HG02610 (cell line): ENCODE measurements at regions not wholly inside any gene's neighbourhood (a gene's known extent, or its start where the extent isn't known, plus 50 kb on each side); places are given as distances from the start of the nearest gene placed in this dataset.
"Not testable (repeated sequence)": the region's sequence is repeated elsewhere in the genome, so short reads cannot be mapped to it uniquely, and the experiment has no call there.

ENCODE experiments used
- ATAC-seq: cut with Tn5 transposase; IDR thresholded peaks from one replicate; pipeline ENCODE4 v1.9.1; 2021; ENCODE audit warnings: mild to moderate bottlenecking, moderate library complexity; ENCODE audit not compliant: unreplicated experiment

DNA sequence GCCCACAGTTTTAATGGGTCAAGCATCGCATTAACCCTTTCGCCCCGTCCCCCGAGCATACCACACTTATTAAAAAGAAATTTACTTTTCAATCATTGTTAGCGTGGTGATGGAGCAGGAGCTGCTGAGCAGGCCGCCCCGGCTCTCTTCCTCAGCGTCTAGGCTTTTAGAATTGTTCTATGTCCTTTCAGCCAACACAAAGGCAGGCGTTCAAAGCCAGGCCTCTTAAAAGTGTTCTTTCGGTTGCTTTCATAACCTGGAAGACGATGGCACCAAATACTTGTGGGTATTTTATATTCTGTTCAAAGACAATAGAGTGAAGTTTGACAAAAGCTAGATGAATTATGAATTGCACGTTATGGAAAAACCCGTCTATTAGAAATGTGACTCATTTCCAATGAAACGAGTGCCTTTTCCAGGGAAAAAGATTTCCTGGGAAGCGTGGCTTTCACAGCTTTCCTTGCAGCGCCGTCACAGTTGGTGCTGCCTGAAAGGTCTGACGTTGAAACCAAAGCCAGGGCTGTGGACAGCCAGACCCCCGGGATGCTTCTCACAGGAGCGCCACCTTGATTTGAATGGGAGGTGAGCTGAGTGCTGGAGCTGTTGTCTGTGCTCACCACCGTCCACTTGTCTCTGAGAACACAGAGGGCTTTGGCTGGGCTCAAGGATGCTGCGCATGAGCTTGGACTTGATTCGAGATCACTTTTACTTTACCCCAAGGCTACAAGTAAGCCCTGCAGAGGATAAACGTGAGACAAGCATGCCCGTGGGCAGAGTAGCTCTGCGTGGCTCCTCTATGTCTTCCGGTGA, 78.8 kb downstream of the SOX1 start:
- ATAC-seq = no peak

DNA sequence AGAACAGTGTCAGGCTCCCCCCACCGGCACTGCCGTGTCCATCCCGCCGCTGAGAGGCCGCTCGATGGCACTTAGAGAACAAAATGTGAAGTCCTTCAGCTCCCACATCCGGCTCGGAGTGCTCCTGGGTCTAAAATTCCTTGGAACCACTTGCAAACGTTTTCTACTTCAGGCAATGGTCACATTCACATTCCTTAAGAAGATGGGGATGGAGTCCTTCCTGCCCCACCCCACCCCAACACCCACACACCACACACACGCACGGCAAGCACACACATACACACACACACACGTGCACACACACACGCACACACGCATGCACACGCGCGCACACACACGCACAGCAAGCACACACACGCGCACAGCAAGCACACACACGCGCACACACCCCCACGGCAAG, 83.4 kb downstream of the SOX1 start:
- ATAC-seq = no peak

DNA sequence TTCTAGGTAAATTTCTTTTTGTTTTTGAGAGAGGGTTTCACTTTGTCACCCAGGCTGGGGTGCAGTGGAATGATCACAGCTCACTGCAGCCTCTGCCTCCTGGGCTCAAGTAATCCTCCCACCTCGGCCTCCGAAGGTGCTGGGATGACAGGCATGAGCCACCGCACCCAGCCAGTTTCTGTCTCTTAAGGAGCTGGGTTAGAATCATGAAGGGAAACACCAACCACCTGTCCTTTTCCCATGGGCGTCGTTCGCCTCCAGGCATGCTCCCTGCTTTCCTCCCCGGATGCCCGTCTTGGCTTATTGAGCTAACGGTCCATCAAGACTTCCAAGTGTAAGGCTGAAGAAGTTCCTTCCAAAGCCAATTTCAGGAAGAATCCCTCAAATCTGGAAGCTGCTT, 85.9 kb downstream of the SOX1 start:
- no peak for ATAC-seq

DNA sequence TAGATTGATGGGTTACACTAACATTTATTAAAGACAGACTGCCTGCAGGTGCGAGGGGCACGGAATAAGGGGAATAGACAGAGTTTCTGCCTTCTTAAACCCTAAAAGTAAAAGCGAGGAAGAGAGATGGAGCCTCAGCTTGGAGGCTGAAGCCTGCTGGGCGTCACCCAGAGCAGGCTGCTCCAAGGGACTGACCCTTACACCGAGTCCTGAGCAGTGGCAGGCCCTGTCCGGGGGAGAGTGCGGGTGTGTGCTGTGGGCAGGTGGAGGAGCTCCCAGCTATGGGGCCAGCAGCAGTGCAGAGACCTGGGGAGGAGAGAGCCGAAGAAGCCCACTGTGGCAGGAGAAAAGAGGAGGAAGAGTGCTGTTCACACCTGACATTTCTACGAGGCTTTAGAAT, 86.4 kb downstream of the SOX1 start:
- ATAC-seq = no peak

DNA sequence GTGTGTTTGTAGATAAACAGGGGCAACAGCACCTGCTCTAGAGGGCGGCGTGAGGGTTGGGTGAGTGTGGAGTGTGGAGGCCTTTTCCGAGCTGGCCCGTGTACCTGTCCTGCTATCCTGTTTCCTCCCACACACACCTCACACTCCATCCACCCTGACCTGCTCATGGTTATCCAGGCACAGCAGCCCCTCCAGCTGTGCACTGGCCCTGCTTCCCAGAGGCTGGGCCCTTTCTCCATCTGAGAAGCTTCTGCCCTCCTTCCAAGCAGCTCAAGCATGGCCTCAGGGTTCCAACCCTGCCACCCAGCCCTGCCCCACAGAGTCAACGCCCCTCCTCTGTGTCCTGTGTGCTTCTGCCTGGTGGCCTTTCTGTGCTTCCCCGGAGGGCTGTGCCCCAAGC, 86.9 kb downstream of the SOX1 start:
- ATAC-seq = no peak

DNA sequence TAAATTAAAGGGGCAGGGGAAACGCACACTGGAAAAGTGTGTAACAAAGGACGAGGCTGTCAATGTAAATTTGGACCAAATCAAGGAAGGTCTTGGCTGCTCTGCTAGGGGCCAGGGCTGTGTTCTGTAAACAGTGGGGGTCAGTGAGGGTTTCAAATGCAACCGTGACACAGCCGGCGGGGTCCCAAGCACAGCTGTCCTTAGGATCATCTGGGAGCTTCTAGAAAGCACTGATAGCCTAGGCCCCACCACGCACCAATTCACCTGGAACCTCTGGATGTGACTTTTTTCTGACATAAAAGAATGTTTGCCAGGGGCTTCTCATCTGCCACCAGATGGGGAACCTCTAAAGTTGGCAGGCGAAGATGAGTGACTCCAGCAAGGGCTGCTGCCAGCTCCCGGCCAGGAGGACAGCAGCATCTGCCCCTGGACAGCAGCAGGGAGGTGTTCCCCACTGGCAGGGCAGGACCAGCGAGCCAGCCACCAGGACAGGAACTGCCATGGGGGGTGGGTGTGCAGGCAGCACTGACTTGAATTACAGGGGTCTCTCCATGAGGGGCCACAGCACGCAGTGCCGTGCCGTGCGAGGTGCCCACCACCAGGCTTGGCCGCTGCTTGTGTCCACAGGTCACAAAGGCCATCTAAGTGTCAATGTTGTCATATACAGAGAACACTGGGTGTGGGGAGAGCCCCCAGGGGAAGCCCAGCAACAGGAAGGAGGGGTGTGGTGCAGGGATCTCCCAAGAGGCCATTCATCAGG, 87.5 kb downstream of the SOX1 start:
- no peak for ATAC-seq

DNA sequence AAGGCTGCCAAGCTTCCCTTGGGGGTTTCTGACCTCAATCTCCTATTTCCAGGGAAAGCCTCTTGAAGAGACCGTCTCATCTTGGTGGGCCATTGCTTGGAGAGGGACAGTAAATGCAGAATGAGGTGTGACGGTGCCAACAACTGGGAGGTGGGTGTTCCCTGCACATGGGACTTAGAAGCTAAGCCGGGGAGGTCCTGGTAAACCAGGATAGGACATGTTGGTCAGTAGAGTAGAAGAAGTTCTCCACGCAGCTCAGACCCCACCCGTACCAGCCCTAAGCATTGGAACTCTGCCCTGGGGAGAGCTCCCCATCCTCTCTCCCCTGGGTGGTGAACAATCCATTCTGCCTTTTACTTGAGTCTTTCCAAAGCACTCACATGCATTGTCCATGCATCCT, 92.0 kb downstream of the SOX1 start:
- no peak for ATAC-seq

DNA sequence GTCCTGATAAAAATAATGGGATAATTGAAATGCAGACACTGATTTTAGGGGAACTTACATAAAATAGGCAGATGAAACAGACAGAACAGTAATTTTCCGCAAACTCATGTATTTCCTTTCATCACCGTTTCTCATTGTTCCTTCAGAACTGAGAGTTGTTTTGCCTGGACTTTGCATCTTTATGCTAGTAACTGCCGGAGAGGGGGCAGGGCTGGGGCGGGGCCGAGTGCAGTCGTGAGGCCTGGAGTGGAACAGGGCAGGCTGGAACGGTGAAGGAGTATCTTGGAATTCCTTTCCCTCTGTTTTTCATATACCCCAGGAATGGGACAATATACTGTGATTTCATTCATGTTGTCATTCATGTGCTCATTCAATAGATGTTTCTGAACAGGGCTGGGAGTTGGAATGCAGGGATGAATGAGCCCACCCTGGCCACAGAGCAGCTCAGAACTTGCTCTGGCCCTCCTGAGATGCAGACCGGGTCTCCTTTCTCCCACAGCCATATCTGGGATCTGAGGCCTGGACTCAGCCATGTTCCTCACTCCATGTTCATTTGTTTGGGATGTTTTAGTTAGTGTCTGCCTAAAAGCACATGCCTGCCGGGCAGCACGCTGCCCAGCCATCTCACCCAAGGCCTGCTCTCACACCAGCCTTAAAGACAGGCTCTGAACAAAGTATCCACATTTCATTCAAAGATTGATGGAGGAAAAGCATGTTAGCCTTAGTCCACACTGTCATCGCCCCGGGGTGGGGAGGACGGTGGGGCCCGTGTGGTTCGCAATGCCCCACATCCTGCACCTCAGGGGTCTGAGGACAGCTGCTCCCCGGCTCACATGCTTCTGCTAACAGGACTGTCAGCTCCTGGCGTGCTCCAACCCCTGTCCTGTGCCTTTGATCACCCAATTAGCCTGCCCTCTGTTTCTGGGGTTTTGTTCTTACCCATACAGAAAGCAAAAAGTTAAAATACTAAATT, 92.9 kb downstream of the SOX1 start:
- ATAC-seq = no peak

DNA sequence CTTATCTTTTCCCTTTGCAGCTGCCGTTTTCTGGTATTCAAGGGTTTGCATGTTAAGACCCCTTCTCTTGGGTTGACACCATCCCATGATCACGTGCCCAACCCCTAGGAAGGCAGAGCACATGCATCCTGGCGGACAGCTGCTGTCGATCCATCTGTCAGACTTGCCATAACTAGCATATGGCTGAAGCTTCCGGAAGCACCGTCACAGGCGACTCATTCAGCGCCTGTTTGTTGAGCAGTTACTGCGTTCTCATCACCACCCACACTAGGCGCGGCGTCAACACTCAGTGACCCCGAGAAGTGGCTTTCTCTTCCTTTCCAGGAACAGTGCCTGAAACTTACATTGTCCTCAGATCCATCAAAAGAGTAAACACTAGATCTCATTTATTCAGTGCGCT, 93.6 kb downstream of the SOX1 start:
- no peak for ATAC-seq

DNA sequence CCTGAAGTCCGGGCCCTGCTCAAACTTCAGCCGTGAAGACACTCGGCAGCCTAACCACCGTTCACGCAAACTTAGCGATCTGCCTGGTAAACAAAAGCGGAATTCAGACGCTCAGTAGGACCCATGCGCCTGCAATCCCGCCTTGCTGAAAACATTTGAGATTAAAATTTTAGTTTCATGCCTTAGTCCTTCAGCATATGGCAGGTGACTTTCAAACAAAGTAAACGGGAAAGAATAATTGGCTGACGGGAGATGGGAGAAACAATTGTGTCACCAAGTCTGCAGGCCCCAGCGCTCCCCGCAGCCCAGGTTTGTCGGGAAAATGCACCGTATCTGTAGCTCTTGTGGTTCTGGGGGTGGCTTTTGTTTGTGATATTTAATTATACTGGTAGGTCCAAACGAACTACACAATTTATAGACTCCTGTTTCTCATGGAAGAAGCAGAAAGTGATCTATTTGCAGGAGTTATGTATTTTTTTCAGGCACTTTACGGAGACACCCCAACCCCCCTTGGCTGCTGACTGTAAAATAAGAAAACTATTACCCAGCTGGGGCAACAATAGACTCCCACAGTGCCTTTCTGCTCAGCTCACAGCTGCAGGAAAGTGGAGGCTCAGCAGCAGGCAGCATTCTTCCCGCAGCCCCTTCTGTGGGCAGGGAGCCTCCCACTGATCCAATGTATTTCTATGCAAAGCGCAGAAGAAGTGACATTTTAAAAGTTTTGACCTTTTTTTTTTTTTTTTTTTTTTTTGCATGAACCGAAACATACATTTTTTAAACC, 94.8 kb downstream of the SOX1 start:
- ATAC-seq = no peak

DNA sequence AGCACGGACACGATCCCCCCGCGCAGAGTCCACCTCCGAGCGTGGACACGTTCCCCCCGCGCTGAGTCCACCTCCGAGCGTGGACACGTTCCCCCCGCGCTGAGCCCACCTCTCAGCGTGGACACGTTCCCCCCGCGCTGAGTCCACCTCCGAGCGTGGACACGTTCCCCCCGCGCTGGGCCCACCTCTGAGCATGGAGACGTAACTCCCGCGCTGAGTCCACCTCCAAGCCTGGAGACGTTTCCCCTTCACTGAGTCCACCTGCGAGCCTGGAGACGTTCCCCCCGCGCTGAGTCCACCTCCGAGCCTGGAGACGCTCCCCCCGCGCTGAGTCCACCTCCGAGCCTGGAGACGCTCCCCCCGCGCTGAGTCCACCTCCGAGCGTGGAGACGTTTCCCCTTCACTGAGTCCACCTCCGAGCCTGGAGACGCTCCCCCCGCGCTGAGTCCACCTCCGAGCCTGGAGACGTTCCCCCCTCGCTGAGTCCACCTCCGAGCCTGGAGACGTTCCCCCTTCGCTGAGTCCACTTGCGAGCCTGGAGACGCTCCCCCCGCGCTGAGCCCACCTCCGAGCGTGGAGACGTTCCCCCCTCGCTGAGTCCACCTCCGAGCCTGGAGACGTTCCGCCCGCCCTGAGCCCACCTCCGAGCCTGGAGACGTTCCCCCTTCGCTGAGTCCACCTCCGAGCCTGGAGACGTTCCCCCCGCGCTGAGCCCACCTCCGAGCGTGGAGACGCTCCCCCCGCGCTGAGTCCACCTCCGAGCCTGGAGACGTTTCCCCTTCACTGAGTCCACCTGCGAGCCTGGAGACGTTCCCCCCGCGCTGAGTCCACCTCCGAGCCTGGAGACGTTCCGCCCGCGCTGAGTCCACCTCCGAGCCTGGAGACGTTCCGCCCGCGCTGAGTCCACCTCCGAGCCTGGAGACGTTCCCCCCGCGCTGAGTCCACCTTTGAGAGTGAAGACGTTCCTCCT, 97.0 kb downstream of the SOX1 start:
- not testable (repeated sequence) for ATAC-seq

DNA sequence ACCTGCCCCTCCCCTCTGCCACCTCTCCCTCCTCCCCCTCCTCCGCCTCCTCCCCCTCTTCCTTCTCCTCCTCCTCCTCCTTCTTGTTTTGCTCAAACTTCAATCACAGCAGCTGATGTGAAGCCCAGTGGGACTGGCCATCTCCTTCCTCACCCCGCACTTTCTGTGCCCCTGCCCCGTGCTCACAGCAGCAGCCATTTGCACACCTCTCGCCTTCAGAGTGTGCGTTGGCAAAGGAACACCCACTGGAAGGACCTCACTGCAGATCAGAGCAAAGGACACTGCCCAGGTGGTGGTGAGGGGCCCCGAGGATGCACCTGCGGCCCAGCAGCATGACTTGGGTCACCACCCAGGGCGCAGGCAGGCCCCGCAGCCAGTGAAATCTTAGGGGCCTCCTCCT, 98.8 kb downstream of the SOX1 start:
- no peak for ATAC-seq

DNA sequence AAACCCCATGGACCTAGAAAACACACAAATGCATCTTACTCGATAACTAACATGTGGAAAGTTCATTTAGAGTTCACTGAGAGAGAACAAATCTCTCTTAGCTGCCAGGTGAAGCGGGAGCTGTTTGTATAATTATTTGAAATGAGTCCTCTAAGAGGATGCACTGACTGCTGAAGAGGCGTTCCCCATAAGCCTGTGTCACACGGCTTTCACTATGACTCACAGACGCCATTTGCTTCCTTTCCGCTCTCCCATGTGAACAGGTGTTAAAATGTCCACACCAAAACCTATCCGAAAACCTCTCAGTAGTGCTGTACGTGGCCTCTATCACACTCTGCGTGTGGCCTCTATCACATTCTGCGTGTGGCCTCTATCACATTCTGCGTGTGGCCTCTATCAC, 101.8 kb downstream of the SOX1 start:
- no peak for ATAC-seq

DNA sequence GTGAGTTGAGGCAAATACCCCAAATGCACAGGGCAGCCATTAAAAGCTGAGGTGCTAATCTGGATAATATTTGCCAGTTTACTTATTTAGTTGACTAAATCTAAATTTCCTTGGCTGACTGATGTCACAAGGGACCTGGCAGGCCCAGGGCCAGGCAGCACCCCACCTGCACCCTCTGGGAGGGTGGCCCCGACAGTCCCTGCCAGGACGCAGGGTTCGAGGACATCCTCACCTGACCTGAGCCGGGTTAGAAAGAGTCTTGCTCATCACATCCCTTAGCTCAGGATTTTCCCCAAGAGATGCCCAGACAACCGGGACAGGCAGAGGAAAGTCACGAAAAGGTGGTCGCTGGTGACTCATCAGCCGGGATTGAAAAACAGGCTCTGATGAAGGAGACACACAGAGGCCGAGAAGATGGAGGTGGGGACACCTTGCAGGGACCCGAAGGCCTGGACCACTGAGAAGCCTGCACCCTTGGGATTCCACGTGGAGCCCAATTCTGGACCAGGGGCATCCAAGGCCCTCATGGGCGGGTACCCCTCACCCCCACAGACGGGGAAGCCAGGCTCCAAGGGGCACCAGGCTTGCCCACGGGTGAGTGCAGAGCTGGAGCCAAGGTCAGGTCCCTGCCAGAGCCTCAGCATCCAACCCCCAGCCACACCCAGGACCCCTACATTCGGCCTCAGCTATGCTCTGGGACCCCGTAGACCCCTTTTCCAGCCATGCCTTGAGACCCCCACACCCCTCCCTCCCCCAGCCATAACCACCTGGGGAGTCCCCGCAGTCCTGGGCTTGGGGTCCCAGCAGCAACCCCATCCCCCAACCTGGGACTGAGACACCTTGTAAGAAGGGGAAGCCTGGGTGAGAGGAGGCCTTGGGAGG, 103.2 kb downstream of the SOX1 start:
- ATAC-seq = no peak

DNA sequence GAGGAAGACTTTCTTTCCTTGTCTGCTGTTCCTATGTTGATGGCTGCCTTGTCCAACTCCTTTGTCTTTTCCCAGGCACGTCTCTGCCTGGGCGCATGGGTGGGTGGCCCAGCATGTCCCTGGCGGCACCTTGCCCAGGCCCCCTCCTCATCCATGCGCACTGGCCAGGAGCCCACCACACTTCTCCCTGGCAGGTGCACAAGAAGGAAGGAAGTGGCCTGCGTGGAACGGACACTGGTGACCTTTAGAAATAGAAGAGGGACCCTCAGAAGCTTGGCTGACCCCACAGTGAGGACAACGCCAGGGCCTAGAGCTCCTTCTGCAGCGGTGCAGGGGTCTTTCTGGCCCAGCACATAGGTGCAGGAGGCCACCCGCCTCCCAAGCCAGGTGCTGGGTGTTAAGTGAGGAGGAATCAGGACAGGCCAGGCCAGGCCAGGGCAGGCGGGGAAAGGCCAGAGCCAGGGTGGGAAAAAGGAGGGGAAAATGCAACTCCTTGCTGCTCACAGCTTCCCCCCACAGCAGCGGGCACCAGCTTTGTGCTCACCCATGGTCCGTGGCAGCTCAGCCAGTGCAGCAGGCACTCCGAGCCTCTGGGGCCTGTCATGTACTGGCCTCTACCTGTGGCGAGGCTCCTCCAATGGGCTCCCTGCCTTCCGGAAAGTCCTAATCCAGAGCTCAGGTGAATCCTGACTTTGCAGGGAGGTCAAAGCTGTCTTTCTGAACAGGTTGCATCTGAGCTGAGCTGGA, 104.0 kb downstream of the SOX1 start:
- no peak for ATAC-seq

DNA sequence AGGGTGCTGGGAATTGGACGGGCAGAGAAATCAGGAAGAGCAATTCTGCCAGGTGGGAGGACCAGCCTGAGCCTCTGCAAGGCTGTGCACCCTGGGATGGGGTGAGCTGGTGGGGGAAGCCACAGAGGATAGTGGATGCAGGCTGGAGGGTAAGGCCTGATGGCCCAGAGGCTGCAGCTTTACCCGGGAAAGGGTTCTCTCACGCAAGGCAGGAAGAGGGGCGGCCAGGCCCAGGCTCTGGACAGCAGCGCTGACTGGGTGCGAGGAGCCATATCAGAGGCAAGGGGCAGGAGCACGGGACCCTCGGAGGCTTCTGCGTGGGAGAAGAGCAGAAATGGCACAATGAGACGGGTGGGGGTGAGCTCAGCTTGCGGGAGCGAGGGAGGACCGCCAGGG, 104.6 kb downstream of the SOX1 start:
- no peak for ATAC-seq

DNA sequence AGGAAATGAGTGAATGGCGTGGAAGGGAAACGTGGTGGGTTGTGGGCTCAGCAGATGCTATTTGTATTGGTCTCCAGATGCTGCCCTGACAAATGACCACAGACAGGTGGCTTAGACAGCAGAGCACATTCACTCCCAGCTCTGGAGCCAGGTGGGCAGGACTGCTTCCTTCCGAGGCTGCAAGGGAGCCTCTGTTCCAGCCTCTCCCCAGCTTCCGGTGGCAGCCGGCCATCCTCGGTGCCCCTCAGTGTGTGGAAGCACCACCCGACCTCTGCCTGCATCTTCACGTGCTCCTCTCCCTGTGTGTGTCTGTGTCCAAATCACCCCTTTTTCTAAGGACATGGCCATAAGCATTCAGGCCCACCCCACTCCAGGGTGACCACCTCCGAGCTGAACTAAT, 105.1 kb downstream of the SOX1 start:
- ATAC-seq = no peak
